K562 (cell line): ENCODE measurements at regions not wholly inside any gene's neighbourhood (a gene's known extent, or its start where the extent isn't known, plus 50 kb on each side); places are given as distances from the start of the nearest gene placed in this dataset.

Experiments used
- ATAC-seq: fragments of 200-7000 bp; cut with Tn5 transposase; 3 replicates; pipeline ENCODE4 v1.9.1; 2020; ENCODE audit warnings: moderate library complexity
- BruUV-seq: library from RNA; stranded (reverse); fragments of 400-500 nt; replicated peaks from 2 replicates; lab custom pipeline; 2021; lab: Mats Ljungman, UMichigan
- CTCF ChIA-PET: fragments of 300-600 bp; formaldehyde crosslinking; extraction: SDS; loops from one replicate; lab custom pipeline; 2021; ENCODE audit warnings: low intra/inter-chr PET ratio; lab: Yijun Ruan, JAX
- POLR2A ChIA-PET: fragments of 300-600, 350-650 bp; sonication (Branson Sonifier 250); formaldehyde crosslinking; extraction: SDS; loops from one replicate; lab custom pipeline; 2021; ENCODE audit warnings: antibody characterized with exemption, inconsistent platforms; lab: Yijun Ruan, JAX
- DNase-seq, 4 experiments: peaks; one replicate each; pipeline versions ENCODE4 v3.0.0 to v3.0.0-alpha.2; 2011 to 2018; ENCODE audit warnings: low spot score in 3 of 4, mixed read lengths in 3 of 4; ENCODE audit errors: extremely low read depth in 1 of 4
- FAIRE-seq: peaks from 2 replicates; lab custom pipeline; 2011; peaks lifted over from hg19 to GRCh38; lab: Jason Lieb, UNC
- H2AFZ ChIP-seq: 2 replicates; pipeline ENCODE4 v1.6.0; 2011; ENCODE audit warnings: low read depth, low read length, control low read depth, inconsistent platforms
- H3K27ac ChIP-seq: fragments of 200-600 bp; 3 replicates; pipeline ENCODE4 v1.8.0; 2011; ENCODE audit warnings: low read depth, mild to moderate bottlenecking, control low read depth, inconsistent platforms, low read length, moderate library complexity, mixed read lengths; ENCODE audit errors: extremely low read depth
- H3K27me3 ChIP-seq, 2 experiments: fragments of 300-600 bp in 1 of 2; 2 replicates in 1 of 2; 3 replicates in 1 of 2; pipeline versions ENCODE4 v1.6.0 to v1.8.0; 2011; ENCODE audit warnings: inconsistent platforms in 2 of 2, low read length in 2 of 2, mild to moderate bottlenecking in 1 of 2, mixed read lengths in 1 of 2, moderate library complexity in 1 of 2; ENCODE audit not compliant: control insufficient read depth in 2 of 2, insufficient read depth in 2 of 2
- H3K36me3 ChIP-seq: fragments of 300-600 bp; 3 replicates; pipeline ENCODE4 v1.8.0; 2011; ENCODE audit warnings: mild to moderate bottlenecking, low read length, inconsistent platforms; ENCODE audit not compliant: control insufficient read depth, insufficient read depth
- H3K4me1 ChIP-seq, 2 experiments: fragments of 200-600 bp in 1 of 2; replicated peaks in 1 of 2; 2 replicates in 1 of 2; 3 replicates in 1 of 2; pipeline versions ENCODE4 v1.5.1 to v1.8.0; 2011; ENCODE audit warnings: inconsistent platforms in 2 of 2, low read length in 2 of 2, mild to moderate bottlenecking in 1 of 2, mixed read lengths in 1 of 2, moderate library complexity in 1 of 2; ENCODE audit not compliant: control insufficient read depth in 2 of 2, insufficient read depth in 2 of 2
- H3K4me2 ChIP-seq: 2 replicates; pipeline ENCODE4 v1.6.1; 2011; ENCODE audit warnings: low read length, control low read depth, inconsistent platforms, mixed read lengths; ENCODE audit not compliant: insufficient read depth
- H3K4me3 ChIP-seq: fragments of 200-600 bp; sonication (generic), shearing (Covaris generic); 2 replicates; pipeline ENCODE4 v1.5.1; 2016; ENCODE audit warnings: control low read depth, inconsistent platforms
- H3K79me2 ChIP-seq: fragments of 200-600 bp; 3 replicates; pipeline ENCODE4 v1.8.0; 2011; ENCODE audit warnings: low read length, inconsistent platforms; ENCODE audit not compliant: control insufficient read depth, insufficient read depth
- H3K9ac ChIP-seq, 2 experiments: 2 replicates each; pipeline versions ENCODE4 v1.6.0 to v1.6.1; 2011; ENCODE audit warnings: low read depth in 2 of 2, low read length in 2 of 2, control low read depth in 1 of 2, inconsistent platforms in 1 of 2, mild to moderate bottlenecking in 1 of 2, mixed read lengths in 1 of 2; ENCODE audit not compliant: insufficient read depth in 1 of 2
- H3K9me1 ChIP-seq: one replicate; pipeline ENCODE4 v1.6.0; 2011; ENCODE audit warnings: inconsistent platforms, mild to moderate bottlenecking, low read length, moderate library complexity; ENCODE audit not compliant: control insufficient read depth, insufficient read depth
- H3K9me3 ChIP-seq: replicated peaks from 2 replicates; pipeline ENCODE4 v1.5.1; 2011; ENCODE audit warnings: low read depth, low read length, inconsistent platforms; ENCODE audit not compliant: control insufficient read depth, insufficient read depth
- H4K20me1 ChIP-seq: replicated peaks from 2 replicates; pipeline ENCODE4 v1.6.1; 2011; ENCODE audit warnings: low read length, inconsistent platforms, mixed read lengths; ENCODE audit not compliant: control insufficient read depth, insufficient read depth
- ARID2 ChIP-seq: fragments of 450-650 bp; IDR thresholded peaks from 2 replicates; pipeline ENCODE4 v1.6.1; 2017; ENCODE audit warnings: antibody characterized with exemption, mild to moderate bottlenecking
- ATF1 ChIP-seq, 2 experiments: fragments of 450-650 bp in 1 of 2; IDR thresholded peaks; 2 replicates each; pipeline ENCODE4 v1.6.1; 2016; ENCODE audit warnings: missing compliant biosample characterization in 1 of 2, missing genetic modification characterization in 1 of 2
- PHF21A ChIP-seq: fragments of 450-650 bp; IDR thresholded peaks from 2 replicates; pipeline ENCODE4 v1.6.1; 2017; ENCODE audit warnings: low read depth, borderline replicate concordance
- POLR2B ChIP-seq: fragments of 450-650 bp; IDR thresholded peaks from 2 replicates; pipeline ENCODE4 v1.6.1; 2018; ENCODE audit warnings: low read depth; ENCODE audit not compliant: partially characterized antibody
- REST ChIP-seq, 2 experiments: fragments of 450-650 bp; formaldehyde crosslinking in 1 of 2; IDR thresholded peaks; 2 replicates each; pipeline versions ENCODE4 v1.4.0 to v1.6.1; 2014 to 2020; ENCODE audit warnings: mild to moderate bottlenecking in 2 of 2, borderline replicate concordance in 1 of 2, low read depth in 1 of 2
- RUNX1 ChIP-seq: sonication (generic); IDR thresholded peaks from 2 replicates; pipeline ENCODE4 v1.6.1; 2016; ENCODE audit warnings: antibody characterized with exemption, low read depth
- TARDBP ChIP-seq: fragments of 450-650 bp; IDR thresholded peaks from 2 replicates; pipeline ENCODE4 v1.6.1; 2016
- ZMIZ1 ChIP-seq, 2 experiments: fragments of 150-350 bp in 1 of 2; IDR thresholded peaks; 2 replicates each; pipeline ENCODE4 v1.6.1; 2012 to 2016; ENCODE audit warnings: low read depth in 2 of 2, low read length in 2 of 2, mild to moderate bottlenecking in 1 of 2, moderate library complexity in 1 of 2
- ZNF354B ChIP-seq: fragments of 250-450 bp; sonication (Bioruptor Pico); IDR thresholded peaks from 2 replicates; pipeline ENCODE4 v1.4.0; 2020
- WGBS: fragments of 100-300 bp; shearing (Covaris generic); methylation state at CpG from one replicate; pipeline ENCODE4 v1.1.6; 2016; ENCODE audit warnings: low coverage, mixed read lengths; ENCODE audit not compliant: insufficient coverage; ENCODE audit errors: missing lambda C conversion rate; 5-methylcytosine and 5-hydroxymethylcytosine counted together
- in situ Hi-C: fragments of 300-500 bp; cut with MboI; formaldehyde crosslinking; loops from 4 replicates; pipeline ENCODE4 v1.15.0; 2018; ENCODE audit warnings: inconsistent platforms, mixed read lengths
- intact Hi-C: fragments of 100-400 bp; cut with micrococcal nuclease; formaldehyde crosslinking; loops from 2 replicates; pipeline ENCODE4 v1.14.2; 2022

- H3K9me3 ChIP-seq = no peaks in the 10 kb centered on the region
- 4% methylated on average over 2 of the region's 2 CpGs for WGBS
- CTCF ChIA-PET = interaction anchor here (0.6 kb wide), 1 partner anchor 61 kb away, joined by 3 read pairs; no protein-coding TSS in a partner anchor
- no peaks in the 10 kb centered on the region for H3K9me1 ChIP-seq
- no peak overlapping the region for H2AFZ ChIP-seq
- no peaks in the 10 kb centered on the region for H3K79me2 ChIP-seq
- TF ChIP-seq ARID2 = no peak
- no peak for TF ChIP-seq ZMIZ1 (IDR thresholded peaks at IDR 0.05; ENCODE audit: low read depth in 2 of 2, low read length in 2 of 2)
- no peak for TF ChIP-seq PHF21A
- no peak for TF ChIP-seq ATF1 (CRISPR knock-in tag; IDR thresholded peaks at IDR 0.05)
- TF ChIP-seq ATF1 (tag; IDR thresholded peaks at IDR 0.05) = no peak
- TF ChIP-seq POLR2B = no peak
- no peak for TF ChIP-seq RUNX1
- TF ChIP-seq TARDBP = no peak
- no peak for TF ChIP-seq ZNF354B (CRISPR knock-in tag)
- no peak for TF ChIP-seq REST (IDR thresholded peaks at IDR 0.05; ENCODE audit: borderline replicate concordance)
- no peak for TF ChIP-seq REST (CRISPR knock-in tag; IDR thresholded peaks at IDR 0.05; ENCODE audit: low read depth)
- ATAC-seq = no peak
- in situ Hi-C loops = no loop called here
- H3K36me3 ChIP-seq = no peaks in the 10 kb centered on the region
- no peak for FAIRE-seq
- POLR2A ChIA-PET = no interaction called here
- H3K4me2 ChIP-seq = no peak overlapping the region
- no TSS peak for BruUV-seq
- no peaks in the 10 kb centered on the region for H3K4me1 ChIP-seq
- H3K9ac ChIP-seq = no peak overlapping the region
- no peak overlapping the region for H3K4me3 ChIP-seq
- no peaks in the 10 kb centered on the region for H3K27me3 ChIP-seq
- DNase-seq = no peak
- intact Hi-C loops = no loop called here
- no peaks in the 10 kb centered on the region for H4K20me1 ChIP-seq
- H3K27ac ChIP-seq = no peak overlapping the region
These were observed 87.9 kb upstream of the SPHKAP start for GRCh38 chr2:228269351-228269750.
